ENCODE measurements at regions not wholly inside any gene's neighbourhood (a gene's known extent, or its start where the extent isn't known, plus 50 kb on each side); places are given as distances from the start of the nearest gene placed in this dataset.

DNA sequence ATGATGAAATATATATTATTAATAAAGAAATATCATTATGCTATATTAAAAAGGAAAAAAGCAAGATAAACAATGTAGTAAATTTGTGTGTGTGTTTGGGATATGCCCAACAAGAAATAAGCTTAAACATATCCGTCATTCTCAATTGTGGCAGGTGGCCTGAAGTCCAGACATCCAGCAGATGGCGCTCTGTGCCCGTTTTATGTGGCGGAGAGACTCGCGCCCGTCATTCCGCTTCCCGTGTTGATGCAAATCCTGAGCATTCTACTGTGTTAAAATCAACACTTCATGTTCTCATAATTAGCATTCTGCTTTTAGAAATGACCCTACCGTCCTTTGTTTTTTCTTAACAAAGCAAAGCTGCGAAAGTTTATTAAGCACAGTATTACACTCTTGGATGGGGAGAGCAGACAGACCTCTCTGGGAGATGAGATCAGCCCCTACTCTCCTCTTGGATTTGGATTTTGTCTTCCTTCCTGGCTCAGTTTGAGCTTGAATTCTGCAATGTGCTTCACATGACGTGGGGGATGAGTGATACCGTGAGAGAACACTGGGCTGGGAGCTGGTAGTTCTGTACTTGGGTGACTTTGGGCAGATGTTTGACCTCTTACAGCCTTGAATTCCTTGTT is 125.8 kb downstream of the MCHR2 start:
- no peaks in the 10 kb centered on the region for H3K36me3 ChIP-seq (ENCODE audit: control insufficient read depth in 2 of 2, insufficient read depth in 1 of 2, low read length in 2 of 2)
- no peak overlapping the region for H3K4me3 ChIP-seq (ENCODE audit: low read depth, low read length)
- H3K4me1 ChIP-seq (ENCODE audit: control insufficient read depth, insufficient read depth, low read length): no peaks in the 10 kb centered on the region
- H3K27ac ChIP-seq (ENCODE audit: extremely low read depth, low read depth, low read length): no peak overlapping the region
- no peaks in the 10 kb centered on the region for H3K9me3 ChIP-seq (ENCODE audit: control insufficient read depth, insufficient read depth, low read depth, low read length)
- TF ChIP-seq YY2 (tag by site-specific recombination; IDR thresholded peaks at IDR 0.05) (no peak), ZNF311 (tag by site-specific recombination; IDR thresholded peaks at IDR 0.05; ENCODE audit: borderline replicate concordance) (no peak), IKZF3 (tag by site-specific recombination; IDR thresholded peaks at IDR 0.05) (0 out of 2 replicates have a peak, but pooled peaks have one; percentile 15), ZBTB44 (tag by site-specific recombination; IDR thresholded peaks at IDR 0.05) (no peak), ZNF777 (tag by site-specific recombination; IDR thresholded peaks at IDR 0.05; ENCODE audit: borderline replicate concordance) (no peak), ZBTB17 (tag by site-specific recombination; IDR thresholded peaks at IDR 0.05) (peak; percentile 50), ZNF654 (tag by site-specific recombination; IDR thresholded peaks at IDR 0.05; ENCODE audit: low read depth) (peak; percentile 99), ZBTB11 (tag by site-specific recombination; conservative IDR thresholded peaks at IDR 0.05; ENCODE audit: low read depth) (no peak), ZNF660 (tag by site-specific recombination; IDR thresholded peaks at IDR 0.05) (peak; percentile 79), ZNF169 (tag by site-specific recombination; IDR thresholded peaks at IDR 0.05) (no peak), ZSCAN16 (tag by site-specific recombination; IDR thresholded peaks at IDR 0.05) (no peak), EGR2 (tag by site-specific recombination; IDR thresholded peaks at IDR 0.05; ENCODE audit: low read depth) (no peak), ZNF501 (tag by site-specific recombination; IDR thresholded peaks at IDR 0.05) (no peak), CTCF (tag by site-specific recombination; IDR thresholded peaks at IDR 0.05) (peak; percentile 77), ZNF174 (tag by site-specific recombination; IDR thresholded peaks at IDR 0.05) (no peak), SP2 (tag by site-specific recombination; IDR thresholded peaks at IDR 0.05) (no peak), GLIS1 (tag by site-specific recombination; IDR thresholded peaks at IDR 0.05) (no peak), ZNF248 (tag by site-specific recombination; IDR thresholded peaks at IDR 0.05) (no peak), ZNF362 (tag by site-specific recombination; IDR thresholded peaks at IDR 0.05) (no peak), ZNF214 (tag by site-specific recombination; IDR thresholded peaks at IDR 0.05; ENCODE audit: borderline replicate concordance) (no peak), MYNN (tag by site-specific recombination; IDR thresholded peaks at IDR 0.05; ENCODE audit: borderline replicate concordance) (no peak), ZNF677 (tag by site-specific recombination; IDR thresholded peaks at IDR 0.05) (no peak), ZNF621 (tag by site-specific recombination; IDR thresholded peaks at IDR 0.05) (no peak)
- TF ChIP-seq, protein P1, sequence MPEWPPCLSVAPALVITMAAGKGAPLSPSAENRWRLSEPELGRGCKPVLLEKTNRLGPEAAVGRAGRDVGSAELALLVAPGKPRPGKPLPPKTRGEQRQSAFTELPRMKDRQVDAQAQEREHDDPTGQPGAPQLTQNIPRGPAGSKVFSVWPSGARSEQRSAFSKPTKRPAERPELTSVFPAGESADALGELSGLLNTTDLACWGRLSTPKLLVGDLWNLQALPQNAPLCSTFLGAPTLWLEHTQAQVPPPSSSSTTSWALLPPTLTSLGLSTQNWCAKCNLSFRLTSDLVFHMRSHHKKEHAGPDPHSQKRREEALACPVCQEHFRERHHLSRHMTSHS (tag by site-specific recombination; IDR thresholded peaks at IDR 0.05): no peak
- TF ChIP-seq, protein P2, sequence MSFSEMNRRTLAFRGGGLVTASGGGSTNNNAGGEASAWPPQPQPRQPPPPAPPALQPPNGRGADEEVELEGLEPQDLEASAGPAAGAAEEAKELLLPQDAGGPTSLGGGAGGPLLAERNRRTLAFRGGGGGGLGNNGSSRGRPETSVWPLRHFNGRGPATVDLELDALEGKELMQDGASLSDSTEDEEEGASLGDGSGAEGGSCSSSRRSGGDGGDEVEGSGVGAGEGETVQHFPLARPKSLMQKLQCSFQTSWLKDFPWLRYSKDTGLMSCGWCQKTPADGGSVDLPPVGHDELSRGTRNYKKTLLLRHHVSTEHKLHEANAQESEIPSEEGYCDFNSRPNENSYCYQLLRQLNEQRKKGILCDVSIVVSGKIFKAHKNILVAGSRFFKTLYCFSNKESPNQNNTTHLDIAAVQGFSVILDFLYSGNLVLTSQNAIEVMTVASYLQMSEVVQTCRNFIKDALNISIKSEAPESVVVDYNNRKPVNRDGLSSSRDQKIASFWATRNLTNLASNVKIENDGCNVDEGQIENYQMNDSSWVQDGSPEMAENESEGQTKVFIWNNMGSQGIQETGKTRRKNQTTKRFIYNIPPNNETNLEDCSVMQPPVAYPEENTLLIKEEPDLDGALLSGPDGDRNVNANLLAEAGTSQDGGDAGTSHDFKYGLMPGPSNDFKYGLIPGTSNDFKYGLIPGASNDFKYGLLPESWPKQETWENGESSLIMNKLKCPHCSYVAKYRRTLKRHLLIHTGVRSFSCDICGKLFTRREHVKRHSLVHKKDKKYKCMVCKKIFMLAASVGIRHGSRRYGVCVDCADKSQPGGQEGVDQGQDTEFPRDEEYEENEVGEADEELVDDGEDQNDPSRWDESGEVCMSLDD (tag by site-specific recombination; IDR thresholded peaks at IDR 0.05): no peak
- ChIA-PET POLR2A (no interaction called here), CTCF (interaction anchor here (0.5 to 6.2 kb wide), 94 partner anchors 9 to 1268 kb away, joined by 3 to 142 read pairs (median 5); no protein-coding TSS in a partner anchor)

Measured in HEK293 (cell line).